Cardiac fibroblast (primary cell): ENCODE measurements at regions not wholly inside any gene's neighbourhood (a gene's known extent, or its start where the extent isn't known, plus 50 kb on each side); places are given as distances from the start of the nearest gene placed in this dataset.

Source experiments
- DNase-seq, 2 donors: peaks; one replicate each; pipeline versions ENCODE4 v3.0.0 to v3.0.0-alpha.2; 2010; ENCODE audit warnings: low read depth in 2 of 2
- H3K4me3 ChIP-seq, 2 donors: replicated peaks in 1 of 2; 1 replicate in 1 of 2; 2 replicates in 1 of 2; pipeline ENCODE4 v1.5.1; 2011; ENCODE audit warnings: low read depth in 2 of 2, low read length in 2 of 2, mild to moderate bottlenecking in 2 of 2, moderate library complexity in 1 of 2
- CTCF ChIP-seq: IDR thresholded peaks from one replicate; pipeline ENCODE4 v1.5.1; 2011; ENCODE audit warnings: low read depth, mild to moderate bottlenecking, low read length, inconsistent platforms

GRCh38 chr2:147538088-147538487, 306.7 kb upstream of the ACVR2A start:
- peak in 1 of 2 donors; percentile 80 for DNase-seq
- H3K4me3 ChIP-seq, result no peak overlapping the region
- no peak for TF ChIP-seq CTCF

GRCh38 chr2:147531269-147531668, 313.6 kb upstream of the ACVR2A start:
- H3K4me3 ChIP-seq, result no peak overlapping the region
- no peak for TF ChIP-seq CTCF
- no peak for DNase-seq

GRCh38 chr2:147530033-147530432, 314.8 kb upstream of the ACVR2A start:
- DNase-seq, result no peak
- no peak overlapping the region for H3K4me3 ChIP-seq
- no peak for TF ChIP-seq CTCF

- TF ChIP-seq CTCF, result no peak
- no peak overlapping the region for H3K4me3 ChIP-seq
- DNase-seq, result peak in 1 of 2 donors; percentile 12
Measured at GRCh38 chr2:147525819-147526489, 318.9 kb upstream of the ACVR2A start.

GRCh38 chr2:147524912-147525311, 319.9 kb upstream of the ACVR2A start:
- TF ChIP-seq CTCF, result no peak
- H3K4me3 ChIP-seq, result no peak overlapping the region
- no peak for DNase-seq

GRCh38 chr2:147523415-147523814, 321.4 kb upstream of the ACVR2A start:
- no peak overlapping the region for H3K4me3 ChIP-seq
- no peak for DNase-seq
- TF ChIP-seq CTCF, result no peak

GRCh38 chr2:147521936-147522335, 322.9 kb upstream of the ACVR2A start:
- no peak for DNase-seq
- TF ChIP-seq CTCF, result no peak
- H3K4me3 ChIP-seq, result no peak overlapping the region
